Vagina (tissue), 2 donors: ENCODE measurements at regions not wholly inside any gene's neighbourhood (a gene's known extent, or its start where the extent isn't known, plus 50 kb on each side); places are given as distances from the start of the nearest gene placed in this dataset.

Experiments used
- DNase-seq, 2 donors: peaks; one replicate each; pipeline ENCODE4 v3.0.0-alpha.2; 2017; ENCODE audit errors: extremely low spot score in 2 of 2
- H3K27ac ChIP-seq: fragments of 200-600 bp; sonication (generic); one replicate; pipeline ENCODE4 v1.5.1; 2019
- H3K27me3 ChIP-seq: fragments of 200-600 bp; sonication (generic); one replicate; pipeline ENCODE4 v1.5.1; 2019
- H3K36me3 ChIP-seq, 2 donors: fragments of 200-600 bp; sonication (generic); one replicate each; pipeline ENCODE4 v1.5.1; 2017 to 2019
- H3K4me1 ChIP-seq: fragments of 200-600 bp; sonication (generic); one replicate; pipeline ENCODE4 v1.5.1; 2019
- H3K4me3 ChIP-seq, 2 donors: fragments of 200-600 bp; sonication (generic); 1 replicate in 1 of 2; 2 replicates in 1 of 2; pipeline ENCODE4 v1.5.1; 2016 to 2019
- H3K9me3 ChIP-seq: fragments of 200-600 bp; sonication (generic); one replicate; pipeline ENCODE4 v1.5.1; 2019
- CTCF ChIP-seq, 3 experiments: fragments of 450-650 bp in 2 of 3; fragments of 200-600 bp in 1 of 3; sonication (generic) in 1 of 3; IDR thresholded peaks; one replicate each; pipeline ENCODE4 v1.5.1; 2017 to 2019; ENCODE audit warnings: antibody characterized with exemption in 3 of 3, mild to moderate bottlenecking in 2 of 3, moderate library complexity in 2 of 3
- POLR2A ChIP-seq, 2 donors: fragments of 450-650 bp; IDR thresholded peaks; one replicate each; pipeline ENCODE4 v1.6.1; 2017; ENCODE audit warnings: antibody characterized with exemption in 2 of 2, mild to moderate bottlenecking in 2 of 2, moderate library complexity in 2 of 2
- POLR2AphosphoS5 ChIP-seq, 2 donors: sonication (generic); formaldehyde crosslinking; IDR thresholded peaks; one replicate each; pipeline ENCODE4 v1.9.0; 2017; ENCODE audit warnings: antibody characterized with exemption in 2 of 2, mild to moderate bottlenecking in 2 of 2, low read depth in 1 of 2; ENCODE audit not compliant: insufficient read depth in 1 of 2
- intact Hi-C: fragments of 100-400 bp; cut with DNase I; formaldehyde crosslinking; loops from one replicate; pipeline ENCODE4 v1.15.1; 2023

GRCh38 chr2:65504201-65504600, 71.8 kb upstream of the SPRED2 start:
- H3K36me3 ChIP-seq = no peaks in the 10 kb centered on the region
- intact Hi-C loops = no loop called here
- TF ChIP-seq CTCF (IDR thresholded peaks at IDR 0.05) (no peak), POLR2AphosphoS5 (IDR thresholded peaks at IDR 0.05; ENCODE audit: insufficient read depth in 1 of 2, low read depth in 1 of 2) (no peak), POLR2A (IDR thresholded peaks at IDR 0.05) (no peak)
- no peak overlapping the region for H3K4me3 ChIP-seq
- no peak for DNase-seq
- no peak overlapping the region for H3K27ac ChIP-seq
- no peaks in the 10 kb centered on the region for H3K27me3 ChIP-seq
- H3K4me1 ChIP-seq = no peaks in the 10 kb centered on the region
- no peaks in the 10 kb centered on the region for H3K9me3 ChIP-seq

GRCh38 chr2:65503746-65504145, 71.3 kb upstream of the SPRED2 start:
- H3K36me3 ChIP-seq = no peaks in the 10 kb centered on the region
- no peak overlapping the region for H3K27ac ChIP-seq
- no peaks in the 10 kb centered on the region for H3K4me1 ChIP-seq
- H3K4me3 ChIP-seq = no peak overlapping the region
- TF ChIP-seq POLR2AphosphoS5 (IDR thresholded peaks at IDR 0.05; ENCODE audit: insufficient read depth in 1 of 2, low read depth in 1 of 2) (no peak), CTCF (IDR thresholded peaks at IDR 0.05) (no peak)
- no peak for DNase-seq
- H3K27me3 ChIP-seq = no peaks in the 10 kb centered on the region
- intact Hi-C loops = no loop called here
- no peaks in the 10 kb centered on the region for H3K9me3 ChIP-seq

GRCh38 chr2:65501836-65502235, 69.4 kb upstream of the SPRED2 start:
- no peaks in the 10 kb centered on the region for H3K36me3 ChIP-seq

GRCh38 chr2:65501074-65501473, 68.7 kb upstream of the SPRED2 start:
- no peak for TF ChIP-seq POLR2A (IDR thresholded peaks at IDR 0.05)
- no peak for TF ChIP-seq CTCF (IDR thresholded peaks at IDR 0.05)
- no peak for TF ChIP-seq POLR2AphosphoS5 (IDR thresholded peaks at IDR 0.05; ENCODE audit: insufficient read depth in 1 of 2, low read depth in 1 of 2)
- H3K9me3 ChIP-seq = no peaks in the 10 kb centered on the region
- no peaks in the 10 kb centered on the region for H3K36me3 ChIP-seq
- intact Hi-C loops = no loop called here
- no peaks in the 10 kb centered on the region for H3K4me1 ChIP-seq
- H3K27me3 ChIP-seq = no peaks in the 10 kb centered on the region
- H3K4me3 ChIP-seq = no peak overlapping the region
- no peak for DNase-seq
- no peak overlapping the region for H3K27ac ChIP-seq

More at GRCh38 chr2:65501836-65502235, 69.4 kb upstream of the SPRED2 start:
- Histone ChIP-seq H3K4me3 (no peak overlapping the region), H3K27me3 (no peaks in the 10 kb centered on the region), H3K27ac (no peak overlapping the region), H3K9me3 (no peaks in the 10 kb centered on the region), H3K4me1 (no peaks in the 10 kb centered on the region)
- DNase-seq = no peak
- TF ChIP-seq POLR2A (IDR thresholded peaks at IDR 0.05) (no peak), POLR2AphosphoS5 (IDR thresholded peaks at IDR 0.05; ENCODE audit: insufficient read depth in 1 of 2, low read depth in 1 of 2) (no peak), CTCF (IDR thresholded peaks at IDR 0.05) (no peak)
- intact Hi-C loops = no loop called here

GRCh38 chr2:65500310-65501040, 68.1 kb upstream of the SPRED2 start:
- TF ChIP-seq POLR2A (IDR thresholded peaks at IDR 0.05) = no peak
- TF ChIP-seq POLR2AphosphoS5 (IDR thresholded peaks at IDR 0.05; ENCODE audit: insufficient read depth in 1 of 2, low read depth in 1 of 2) = no peak
- no peak for TF ChIP-seq CTCF (IDR thresholded peaks at IDR 0.05)
- H3K36me3 ChIP-seq = no peaks in the 10 kb centered on the region
- no peak for DNase-seq
- intact Hi-C loops = no loop called here
- no peaks in the 10 kb centered on the region for H3K27me3 ChIP-seq
- no peaks in the 10 kb centered on the region for H3K4me1 ChIP-seq
- H3K27ac ChIP-seq = no peak overlapping the region
- no peak overlapping the region for H3K4me3 ChIP-seq
- H3K9me3 ChIP-seq = no peaks in the 10 kb centered on the region
